NCI-H2196 treated with DMSO at 0.1 percent for 48 hours (cell line): ENCODE measurements at regions not wholly inside any gene's neighbourhood (a gene's known extent, or its start where the extent isn't known, plus 50 kb on each side); places are given as distances from the start of the nearest gene placed in this dataset.
"Not testable (repeated sequence)": the region's sequence is repeated elsewhere in the genome, so short reads cannot be mapped to it uniquely, and the experiment has no call there.

Experiments used
- DNase-seq: peaks from one replicate; lab custom pipeline; 2025; ENCODE audit not compliant: unreplicated experiment; lab: John Stamatoyannopoulos, UW

DNA sequence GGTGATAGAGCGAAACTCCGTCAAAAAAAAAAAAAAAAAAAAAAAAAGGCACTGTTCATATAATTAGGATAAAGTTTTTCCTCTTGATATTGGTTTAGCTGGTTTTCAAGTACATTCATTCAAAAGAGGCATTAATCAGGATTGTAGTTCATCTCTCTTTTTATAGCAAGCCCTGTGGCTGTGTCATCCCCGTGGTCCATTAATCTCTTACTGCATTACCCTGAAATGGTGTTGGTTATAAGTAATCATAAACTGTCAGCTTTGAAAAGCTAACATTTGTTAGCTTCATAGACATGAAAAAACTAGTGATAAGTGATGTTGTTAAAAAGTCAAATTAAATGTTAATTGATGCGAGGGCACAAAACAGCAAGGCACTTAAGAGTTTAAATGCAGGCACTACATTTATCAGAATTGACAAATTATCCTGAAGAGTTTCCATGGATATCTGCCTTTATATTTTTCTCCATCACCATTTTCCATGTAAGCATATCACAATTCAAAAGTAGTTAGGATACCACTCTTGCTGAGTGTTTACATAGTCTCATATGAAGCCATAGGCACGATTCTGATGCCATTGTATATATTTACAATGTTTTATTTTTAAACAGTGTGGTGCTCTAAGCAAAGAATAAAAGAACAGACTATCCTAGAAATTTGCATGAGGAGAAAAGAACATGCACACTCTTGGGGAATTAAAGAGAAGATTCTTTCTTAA lies 193.1 kb downstream of the OTOL1 start:
- DNase-seq: no peak

DNA sequence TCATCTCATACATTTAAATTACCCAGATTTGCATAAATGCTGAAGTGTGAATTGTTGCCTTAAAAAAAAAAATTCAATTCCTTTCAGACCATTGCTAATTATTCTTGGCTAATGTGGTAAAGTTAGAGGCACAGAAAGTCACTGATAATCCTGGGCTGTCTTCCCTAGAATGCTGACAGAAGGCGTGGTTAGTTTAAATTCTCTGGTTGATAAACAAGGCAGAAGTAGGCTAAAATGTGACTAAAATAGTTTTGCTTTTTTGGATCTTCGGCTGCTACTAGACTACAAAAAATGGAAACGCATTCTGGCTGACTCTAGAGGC lies 193.7 kb downstream of the OTOL1 start:
- no peak for DNase-seq

DNA sequence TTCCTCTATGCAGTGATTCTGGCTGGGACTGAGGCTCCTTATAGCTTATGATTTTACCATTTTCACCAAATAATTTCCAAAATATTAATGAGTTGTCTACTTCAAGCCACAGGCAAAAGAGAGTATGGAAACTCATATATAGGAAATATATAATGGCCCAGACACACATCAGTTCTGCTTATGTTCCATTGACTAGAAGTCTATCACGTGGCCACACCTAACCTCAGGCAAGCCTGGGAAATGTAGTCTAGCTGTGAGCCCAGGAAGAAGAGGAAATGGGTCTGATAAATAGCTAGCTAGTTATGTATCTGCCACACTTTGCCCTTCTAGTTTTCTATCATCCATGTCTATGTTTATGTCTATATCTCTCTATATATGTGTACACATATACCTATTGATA lies 195.1 kb downstream of the OTOL1 start:
- DNase-seq: no peak

DNA sequence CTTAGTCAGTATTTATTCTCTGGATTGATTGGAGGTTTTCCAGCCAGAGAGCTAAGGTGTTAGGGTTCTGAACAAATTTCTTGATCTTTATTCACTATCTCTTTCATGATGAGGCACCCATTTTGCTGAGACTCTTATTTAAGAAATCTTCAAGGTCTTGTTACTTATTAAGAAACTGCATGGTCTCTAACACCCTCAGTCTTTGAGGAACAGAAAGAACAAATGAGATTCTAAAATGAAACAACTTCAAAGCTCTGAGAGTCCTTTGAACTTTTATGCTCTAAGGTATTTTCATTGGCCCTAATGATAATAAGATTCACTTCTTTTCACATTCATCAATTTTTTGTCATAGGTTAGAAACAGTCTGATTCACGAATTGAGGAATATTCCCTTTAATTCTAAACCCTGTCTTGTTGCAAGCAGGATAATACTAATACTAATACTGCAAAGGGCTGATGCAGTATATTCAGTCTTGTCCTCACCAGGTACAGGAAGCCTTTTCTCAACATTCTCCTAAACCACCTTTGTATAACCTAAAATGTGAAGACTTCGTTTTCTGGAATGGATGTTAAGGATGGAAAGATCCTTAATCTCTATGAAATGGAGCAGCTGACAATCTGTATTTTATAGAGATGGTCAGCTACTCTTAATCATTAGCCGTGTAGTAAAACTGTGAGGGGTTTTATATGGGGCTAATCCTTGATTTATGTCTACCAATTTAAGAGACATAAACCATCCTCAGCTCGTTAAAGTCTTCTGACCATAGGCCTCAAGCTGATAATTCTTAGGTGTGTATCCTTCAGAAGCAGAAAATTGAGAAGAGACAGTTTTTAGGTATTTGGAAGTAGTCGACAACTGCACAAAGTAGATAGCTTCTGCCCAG lies 198.3 kb downstream of the OTOL1 start:
- DNase-seq: no peak

DNA sequence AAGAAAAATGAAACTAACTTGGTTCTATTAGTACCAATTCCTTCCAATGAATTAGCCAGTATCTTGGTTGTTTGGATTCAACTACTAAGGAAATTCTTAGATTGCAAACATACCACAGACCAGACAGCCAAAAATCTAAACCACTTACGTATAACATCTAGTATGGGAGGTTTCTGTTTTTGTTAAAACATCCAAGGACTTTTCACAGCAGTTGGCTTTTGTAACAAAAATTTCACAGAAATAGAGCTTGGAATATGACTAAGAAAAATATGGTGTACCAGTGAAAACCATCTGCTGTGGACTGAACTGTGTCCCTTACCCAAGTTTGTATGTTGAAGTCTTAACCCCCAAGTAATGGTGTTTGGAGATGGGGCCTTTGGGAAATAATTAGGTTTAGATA lies 199.2 kb downstream of the OTOL1 start:
- no peak for DNase-seq

DNA sequence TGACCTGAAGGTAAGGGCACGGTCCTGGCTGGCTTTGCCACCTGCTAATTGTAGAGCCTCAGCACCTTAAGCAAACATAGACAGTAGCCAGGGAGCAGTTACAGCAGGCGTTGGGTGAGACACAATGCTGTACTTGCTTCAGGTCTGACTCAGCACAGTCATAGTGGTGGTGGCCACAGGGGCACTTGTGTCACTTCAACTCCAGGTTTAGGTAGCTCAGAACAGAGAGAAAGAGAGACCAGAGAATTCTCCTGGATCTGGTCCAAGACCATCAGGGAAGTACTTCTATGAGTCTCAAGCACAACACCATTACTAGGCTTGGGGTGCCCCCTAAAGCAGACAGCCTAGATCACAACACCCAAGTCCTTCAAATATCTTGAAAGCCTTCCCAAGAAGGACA lies 204.4 kb downstream of the OTOL1 start:
- no peak for DNase-seq

DNA sequence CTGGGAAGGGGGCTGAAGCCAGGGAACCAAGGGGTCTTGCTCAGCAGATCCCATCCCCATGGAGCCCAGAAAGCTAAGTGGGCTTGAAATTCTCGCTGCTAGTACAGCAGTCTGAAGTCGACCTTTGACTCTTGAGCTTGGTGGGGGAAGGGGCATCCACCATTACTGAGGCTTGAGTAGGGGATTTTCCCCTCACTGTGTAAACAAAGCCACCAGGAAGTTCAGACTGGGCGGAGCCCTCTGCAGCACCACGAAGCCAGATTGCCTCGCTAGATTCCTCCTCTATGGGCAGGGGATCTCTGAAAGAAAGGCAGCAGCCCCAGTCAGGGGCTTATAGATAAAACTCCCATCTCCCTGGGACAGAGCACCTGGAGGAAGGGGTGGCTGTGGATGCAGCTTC lies 210.6 kb downstream of the OTOL1 start:
- DNase-seq: not testable (repeated sequence)

DNA sequence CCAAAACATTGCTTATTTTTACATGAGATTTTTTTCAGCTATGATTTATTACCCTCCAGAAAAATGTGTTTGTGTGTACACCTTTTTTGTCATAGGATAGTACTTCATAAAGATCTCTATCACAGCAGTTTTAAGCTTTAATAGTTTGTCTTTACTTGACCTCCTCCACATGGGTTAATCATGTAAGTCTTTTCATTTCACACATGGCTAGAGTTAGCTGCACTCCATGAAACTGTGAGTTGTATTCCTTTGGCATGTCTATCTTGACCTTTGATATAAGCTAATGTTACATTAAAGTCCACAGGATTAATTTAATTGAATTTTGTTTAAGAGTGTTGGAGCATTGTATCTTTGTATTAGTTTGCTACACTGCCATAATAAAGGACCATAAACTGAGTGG lies 217.1 kb downstream of the OTOL1 start:
- no peak for DNase-seq

DNA sequence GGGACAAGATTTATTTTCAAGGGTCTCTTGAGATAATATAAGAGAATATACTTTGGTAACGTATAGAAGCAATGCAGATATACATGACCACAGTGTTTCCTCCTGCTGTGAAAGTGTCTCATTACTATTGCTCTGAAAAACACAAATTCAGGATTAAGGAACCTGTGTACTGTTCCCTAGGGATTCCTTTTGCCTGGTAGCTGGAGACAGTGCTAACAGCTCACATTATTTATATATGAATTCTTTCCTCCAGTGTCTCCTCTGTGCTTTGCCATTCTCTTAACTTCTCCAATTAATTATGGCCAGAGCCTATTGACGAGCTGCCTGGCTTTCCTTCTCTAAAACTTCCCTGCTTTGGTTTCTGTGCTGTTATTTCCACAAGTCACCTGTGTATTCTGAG lies 235.4 kb downstream of the OTOL1 start:
- no peak for DNase-seq

DNA sequence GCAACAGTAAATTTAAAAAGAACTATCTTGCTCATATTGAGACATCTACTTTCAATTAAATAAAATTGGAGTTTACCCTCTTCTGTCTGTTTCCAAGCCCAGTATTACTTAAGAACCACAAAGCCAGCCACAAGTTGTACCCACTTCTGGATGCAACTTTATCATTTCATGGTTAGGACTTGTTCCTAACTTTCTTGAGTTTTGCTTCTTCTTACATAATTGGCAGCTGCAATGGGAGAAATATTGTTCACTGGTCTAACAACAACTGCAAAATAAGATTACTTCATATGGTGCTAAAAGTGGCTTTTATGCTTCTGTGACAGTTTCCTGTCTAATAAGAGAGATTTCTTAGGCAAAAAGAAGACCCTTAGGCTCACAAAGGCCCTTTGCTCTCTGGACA lies 240.6 kb downstream of the OTOL1 start:
- DNase-seq: no peak

DNA sequence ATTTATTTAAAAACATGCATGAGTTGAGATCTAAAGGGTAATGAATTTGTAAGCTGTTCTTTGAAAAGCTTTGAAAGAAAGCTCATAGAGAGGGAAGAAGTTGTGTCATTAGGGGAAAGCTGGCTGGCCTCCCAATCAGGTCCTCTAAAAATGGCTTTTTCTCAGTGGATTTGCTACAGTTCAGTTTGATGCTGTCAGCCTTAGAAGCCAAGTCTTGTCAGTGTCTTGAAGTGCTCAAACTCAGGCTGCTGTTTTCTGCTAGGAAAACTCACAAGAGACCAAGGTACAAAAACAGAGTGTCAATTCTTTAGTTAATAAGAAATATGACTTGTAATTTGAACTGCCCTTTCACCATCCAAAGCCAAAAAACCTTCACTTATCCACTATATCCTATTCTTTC lies 243.8 kb downstream of the OTOL1 start:
- DNase-seq: no peak

DNA sequence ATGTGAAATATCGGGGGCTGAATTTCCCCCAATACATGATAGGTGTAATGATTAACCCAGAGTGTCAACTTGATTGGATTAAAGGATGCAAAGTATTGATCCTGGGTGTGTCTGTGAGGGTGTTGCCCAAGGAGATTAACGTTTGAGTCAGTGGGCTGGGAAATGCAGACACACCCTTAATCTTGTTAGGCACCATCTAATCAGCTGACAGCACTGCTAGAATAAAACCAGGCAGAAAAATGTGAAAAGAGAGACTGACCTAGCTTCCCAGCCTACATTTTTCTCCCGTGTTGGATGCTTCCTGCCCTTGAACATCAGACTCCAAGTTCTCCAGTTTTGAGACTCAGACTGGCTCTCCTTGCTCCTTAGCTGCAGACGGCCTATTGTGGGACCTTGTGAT lies 247.8 kb downstream of the OTOL1 start:
- DNase-seq: no peak

DNA sequence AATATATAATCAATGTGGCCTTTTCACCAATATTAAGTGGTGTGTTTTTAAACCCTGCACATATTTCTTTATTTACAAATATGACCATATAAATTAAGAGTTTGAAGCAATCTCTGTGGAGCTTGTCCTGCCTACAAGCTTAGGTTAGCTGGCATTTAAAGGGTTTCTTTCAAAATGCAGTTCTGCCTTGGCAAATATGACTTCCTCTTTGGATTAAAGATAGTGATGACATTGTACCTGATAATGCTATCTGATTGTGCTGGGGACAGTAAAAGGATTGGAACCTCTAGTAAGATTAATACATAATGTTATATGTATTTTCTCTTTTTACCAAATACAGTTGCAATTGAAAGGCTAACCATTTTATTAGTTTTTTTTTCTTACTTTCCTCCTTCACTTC lies 249.1 kb downstream of the OTOL1 start:
- no peak for DNase-seq

DNA sequence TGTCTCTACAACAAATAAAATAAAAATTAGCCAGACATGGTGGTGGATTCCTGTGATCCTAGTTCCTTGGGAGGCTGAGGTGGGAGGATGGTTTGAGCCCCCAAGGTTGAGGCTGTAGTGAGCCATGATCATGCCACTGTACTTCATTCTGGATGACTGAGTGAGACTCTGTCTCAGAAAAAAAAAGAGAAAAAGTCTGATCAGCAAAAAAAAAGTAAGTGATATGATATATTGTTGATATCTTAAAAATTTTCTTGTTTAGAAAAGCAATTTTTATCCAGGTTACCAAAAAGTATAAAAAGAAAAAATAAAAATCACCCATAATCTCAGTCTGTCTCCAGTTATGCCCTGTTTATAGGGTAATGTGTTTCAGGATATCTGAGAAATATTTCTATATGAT lies 251.4 kb downstream of the OTOL1 start:
- no peak for DNase-seq

DNA sequence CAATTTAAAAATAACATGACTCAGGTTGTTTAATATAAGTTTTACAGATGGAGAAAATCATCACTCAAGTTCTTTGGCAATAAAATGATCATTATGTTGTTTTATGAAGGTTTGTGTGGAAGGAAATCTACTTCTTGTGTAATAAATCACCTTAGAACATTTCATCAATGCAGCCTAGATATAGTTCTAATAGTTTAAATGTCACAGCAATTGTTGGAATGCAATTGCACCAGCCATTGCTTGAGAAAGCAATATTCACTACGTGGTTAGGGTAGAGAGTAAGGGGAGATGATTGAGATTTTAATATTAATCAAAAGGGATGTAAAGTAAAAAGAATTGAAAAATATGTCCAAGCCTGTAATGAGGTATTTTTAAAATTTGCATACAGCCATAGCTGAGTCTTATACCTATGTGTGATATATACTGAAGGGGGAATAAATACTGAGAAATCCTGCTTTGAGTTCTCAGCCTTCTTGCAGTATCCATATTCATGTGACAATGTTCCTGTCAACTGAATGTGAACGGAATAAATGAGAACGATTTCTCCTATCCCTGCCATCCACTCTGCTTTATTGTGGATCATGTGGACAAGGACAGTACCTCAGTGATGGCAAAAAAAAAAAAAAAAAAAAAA lies 257.9 kb downstream of the OTOL1 start:
- DNase-seq: no peak

DNA sequence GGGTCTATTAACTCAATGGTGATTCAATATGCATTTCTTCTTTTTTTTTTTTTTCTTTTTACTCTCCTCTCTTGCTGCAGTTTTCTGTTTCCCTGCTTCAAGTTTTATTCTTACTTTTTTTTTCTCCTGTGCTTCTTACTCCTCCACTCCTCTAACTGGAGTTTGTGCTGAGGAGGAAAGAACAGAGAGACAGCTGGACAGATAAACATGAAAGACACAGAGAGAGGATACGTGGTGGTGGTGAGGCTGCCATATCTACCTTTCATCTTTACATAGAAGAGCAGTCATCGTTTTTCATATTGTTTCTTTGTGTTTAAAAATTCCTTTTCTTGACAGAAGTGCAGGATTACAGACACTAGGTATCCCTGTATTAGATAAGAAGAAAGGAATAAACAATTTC lies 262.8 kb downstream of the OTOL1 start:
- DNase-seq: no peak

DNA sequence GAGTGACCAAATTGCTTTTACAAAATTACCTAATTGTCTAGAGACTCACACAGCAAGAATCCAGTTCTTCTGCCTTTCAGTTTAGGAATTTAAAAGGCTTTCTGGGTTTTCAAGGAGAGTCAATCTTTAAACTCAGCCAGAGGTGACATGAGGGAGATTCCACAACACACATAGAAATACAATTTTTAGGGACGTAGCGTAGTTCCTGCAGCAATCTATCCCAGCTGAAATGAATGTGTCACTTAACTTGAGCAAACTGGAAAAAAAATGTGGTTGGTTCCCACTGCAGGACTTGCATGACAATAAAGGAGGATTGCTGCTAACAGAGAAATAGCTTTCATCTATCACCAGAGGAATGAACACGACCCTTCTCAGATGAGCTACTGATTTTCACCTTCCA lies 269.7 kb downstream of the OTOL1 start:
- DNase-seq: no peak

DNA sequence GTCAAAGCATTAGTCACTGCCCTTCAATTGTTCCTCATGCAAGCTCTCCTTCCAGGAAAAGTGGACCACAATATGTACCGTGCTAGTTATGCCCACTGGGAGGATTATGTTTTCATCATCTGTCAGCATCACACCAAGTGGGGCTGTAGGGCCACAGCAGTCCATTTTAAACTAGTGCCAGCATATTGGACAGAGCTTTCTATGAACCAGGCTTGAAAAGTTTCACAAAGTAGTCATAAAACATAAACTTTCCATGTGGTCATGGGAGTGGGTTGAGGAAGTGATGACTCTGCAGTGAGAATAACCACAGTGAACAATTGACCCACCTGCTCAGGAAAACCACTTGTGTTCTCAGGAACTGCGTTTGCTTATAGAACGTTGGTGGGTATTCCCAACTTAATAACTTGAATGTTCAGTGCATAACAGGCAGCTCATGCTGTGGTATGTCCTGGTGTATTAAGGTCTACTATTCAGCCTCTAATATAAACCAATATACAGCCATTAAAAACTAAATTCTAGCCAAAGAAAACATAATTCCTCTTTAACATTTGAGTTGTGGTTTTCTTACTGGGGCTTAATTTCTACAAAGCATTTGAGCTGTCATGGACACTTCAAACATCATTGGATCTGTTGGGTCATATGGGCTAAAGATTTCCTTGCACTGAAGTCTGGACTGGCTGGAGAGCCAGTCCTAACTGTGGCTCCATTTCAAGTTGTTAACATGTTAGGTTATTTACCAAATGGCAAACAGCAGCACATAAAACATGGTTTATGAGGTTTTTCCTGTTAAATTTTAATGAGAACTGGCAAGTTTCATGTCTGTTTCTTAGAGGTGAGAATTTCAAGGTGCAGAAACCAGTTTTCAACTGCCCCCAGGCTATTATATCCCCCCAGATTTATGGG lies 274.1 kb downstream of the OTOL1 start:
- no peak for DNase-seq

DNA sequence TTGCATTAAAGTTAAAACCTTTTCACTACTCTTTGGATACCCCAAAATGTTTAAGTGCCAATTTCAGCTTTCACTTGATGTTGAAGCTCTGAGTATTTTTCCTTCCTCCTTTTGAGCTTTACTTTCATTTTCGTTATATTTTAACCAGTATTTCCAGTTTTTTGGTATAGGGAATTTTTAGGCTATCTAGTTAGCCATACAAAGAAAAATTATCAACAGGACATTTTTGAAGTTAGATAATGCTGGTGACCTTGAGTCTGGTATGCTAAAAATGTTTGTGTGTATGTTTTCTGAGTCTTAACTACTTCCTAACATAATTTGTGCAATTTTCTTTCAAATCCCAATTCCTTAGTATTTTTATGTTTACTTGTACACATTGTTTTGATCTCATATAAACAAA lies 284.8 kb downstream of the OTOL1 start:
- no peak for DNase-seq

DNA sequence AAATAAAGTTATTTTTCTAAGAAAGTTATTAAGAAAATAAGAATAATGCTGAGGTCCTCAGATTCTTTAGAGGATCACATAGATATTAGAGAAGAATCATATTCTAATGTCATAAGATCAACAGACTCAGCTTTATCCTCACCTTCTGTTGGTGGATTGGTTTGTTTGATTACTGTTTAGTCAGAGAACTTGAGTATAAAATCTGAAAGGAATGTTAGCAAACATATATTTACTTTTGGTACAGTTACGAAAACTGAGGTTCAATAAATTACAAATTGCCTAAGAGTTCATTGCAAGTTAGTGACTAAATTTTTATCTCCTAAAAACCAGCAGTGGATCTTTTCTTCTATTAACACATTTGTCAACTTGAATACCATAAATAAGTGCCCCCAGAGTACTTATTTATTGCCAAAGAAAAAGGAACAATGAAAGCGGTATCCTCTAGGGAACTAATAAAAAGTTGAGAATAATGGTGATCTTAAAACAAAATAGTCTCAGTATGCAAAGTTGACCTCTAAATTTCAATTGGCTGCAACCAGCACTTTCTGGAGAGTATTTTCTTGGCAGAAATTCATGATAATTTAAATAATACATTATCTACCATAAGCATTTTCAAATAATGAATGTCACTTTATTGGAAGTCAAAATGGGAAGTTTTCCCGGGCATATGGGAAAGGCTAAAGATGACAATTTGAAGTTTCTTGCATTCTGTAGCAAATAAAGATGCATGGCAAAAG lies 296.8 kb downstream of the OTOL1 start:
- no peak for DNase-seq

DNA sequence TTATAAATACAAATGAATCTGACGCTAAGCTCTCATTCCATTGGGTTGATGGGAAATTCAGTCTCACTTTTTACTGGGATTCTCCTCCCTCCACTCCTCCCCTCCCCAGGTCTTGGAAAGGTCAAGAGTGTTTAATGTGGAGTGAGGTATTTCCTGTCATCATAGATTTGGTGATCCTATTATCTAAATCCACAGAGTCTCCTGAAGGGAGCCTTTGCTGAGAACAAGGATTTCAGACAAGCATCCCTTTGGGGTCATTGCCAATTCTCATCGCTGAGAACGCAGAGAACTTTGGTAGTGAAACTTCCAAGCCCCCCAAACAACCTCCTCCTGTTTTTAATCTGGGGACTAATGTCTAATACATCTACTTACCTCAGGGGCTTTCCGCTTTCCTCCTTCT lies 297.9 kb downstream of the OTOL1 start:
- DNase-seq: no peak
